Lung (tissue), 11 donors: ENCODE measurements at regions not wholly inside any gene's neighbourhood (a gene's known extent, or its start where the extent isn't known, plus 50 kb on each side); places are given as distances from the start of the nearest gene placed in this dataset.

Source experiments
- ATAC-seq: fragments of 200-7000 bp; cut with Tn5 transposase; one replicate; pipeline ENCODE4 v1.9.1; 2020; ENCODE audit warnings: moderate number of reproducible peaks; ENCODE audit not compliant: insufficient read depth, low FRiP score
- DNase-seq, 3 donors: peaks; one replicate each; pipeline ENCODE4 v3.0.0-alpha.2; 2013 to 2017
- H3K27ac ChIP-seq, 2 donors: one replicate each; pipeline ENCODE4 v1.5.1; 2013; ENCODE audit warnings: mild to moderate bottlenecking in 2 of 2, moderate library complexity in 2 of 2, control low read depth in 1 of 2, inconsistent platforms in 1 of 2, low read depth in 1 of 2, low read length in 1 of 2
- H3K27me3 ChIP-seq, 3 donors: one replicate each; pipeline ENCODE4 v1.5.1; 2013; ENCODE audit warnings: low read length in 2 of 3; ENCODE audit not compliant: control insufficient read depth in 3 of 3, insufficient read depth in 3 of 3
- H3K36me3 ChIP-seq, 4 donors: one replicate each; pipeline ENCODE4 v1.5.1; 2013; ENCODE audit warnings: low read length in 4 of 4, mild to moderate bottlenecking in 1 of 4, moderate library complexity in 1 of 4; ENCODE audit not compliant: control insufficient read depth in 4 of 4, insufficient read depth in 4 of 4
- H3K4me1 ChIP-seq, 5 donors: one replicate each; pipeline ENCODE4 v1.5.1; 2013; ENCODE audit warnings: low read length in 5 of 5, mild to moderate bottlenecking in 2 of 5, moderate library complexity in 1 of 5; ENCODE audit not compliant: control insufficient read depth in 5 of 5, insufficient read depth in 5 of 5
- H3K4me3 ChIP-seq: one replicate; pipeline ENCODE4 v1.5.1; 2013; ENCODE audit warnings: mild to moderate bottlenecking, control low read depth, moderate library complexity
- H3K9ac ChIP-seq, 2 donors: one replicate each; pipeline ENCODE4 v1.5.1; 2013; ENCODE audit warnings: low read length in 2 of 2, control low read depth in 1 of 2; ENCODE audit not compliant: insufficient read depth in 1 of 2
- H3K9me3 ChIP-seq, 4 donors: one replicate each; pipeline ENCODE4 v1.5.1; 2013; ENCODE audit warnings: low read length in 3 of 4, mild to moderate bottlenecking in 1 of 4, moderate library complexity in 1 of 4; ENCODE audit not compliant: control insufficient read depth in 4 of 4, insufficient read depth in 3 of 4
- WGBS, 2 donors: extraction: QIAGEN DNeasy Blood & Tissue Kit; methylation state at CpG; one replicate each; pipeline ENCODE4 v1.1.7; 2013; 5-methylcytosine and 5-hydroxymethylcytosine counted together
- TF ChIP-seq, protein P1 (sequence below): IDR thresholded peaks from 2 replicates; pipeline ENCODE4 v1.5.1; 2012; ENCODE audit warnings: mild to moderate bottlenecking; ENCODE audit errors: control extremely low read depth, extremely low read depth
- donor health status: control.
- donor health status: control.
- donor health status: Bipolar disorder and iron deficiency.
- donor health status: healthy.
- donor health status: DM: yes; HTN: yes; CAD: no.

DNA sequence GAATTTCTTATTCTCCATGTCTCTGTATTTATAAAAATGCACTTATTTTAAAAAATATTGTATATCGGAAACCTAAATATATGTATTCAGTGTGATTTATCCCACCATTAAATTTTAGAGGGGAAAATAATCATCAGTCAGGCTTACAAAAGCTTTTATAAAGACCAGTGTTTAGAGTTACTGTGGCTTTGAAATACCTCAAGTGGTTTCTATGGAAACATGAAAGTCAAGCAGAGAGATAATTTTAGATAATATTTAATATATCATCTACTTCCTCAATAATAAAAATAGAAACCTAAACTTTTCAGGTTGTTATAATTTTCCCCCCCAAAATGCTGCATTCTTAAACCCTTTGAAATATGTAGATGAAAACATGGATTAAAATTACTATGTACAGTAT is 332.9 kb upstream of the PITX2 start:
- 90 to 94% methylated on average over 1 of the region's 1 CpG for WGBS, 2 donors
- ATAC-seq (no peak), DNase-seq (no peak)
- H3K27ac ChIP-seq = no peak overlapping the region
- TF ChIP-seq, protein P1, sequence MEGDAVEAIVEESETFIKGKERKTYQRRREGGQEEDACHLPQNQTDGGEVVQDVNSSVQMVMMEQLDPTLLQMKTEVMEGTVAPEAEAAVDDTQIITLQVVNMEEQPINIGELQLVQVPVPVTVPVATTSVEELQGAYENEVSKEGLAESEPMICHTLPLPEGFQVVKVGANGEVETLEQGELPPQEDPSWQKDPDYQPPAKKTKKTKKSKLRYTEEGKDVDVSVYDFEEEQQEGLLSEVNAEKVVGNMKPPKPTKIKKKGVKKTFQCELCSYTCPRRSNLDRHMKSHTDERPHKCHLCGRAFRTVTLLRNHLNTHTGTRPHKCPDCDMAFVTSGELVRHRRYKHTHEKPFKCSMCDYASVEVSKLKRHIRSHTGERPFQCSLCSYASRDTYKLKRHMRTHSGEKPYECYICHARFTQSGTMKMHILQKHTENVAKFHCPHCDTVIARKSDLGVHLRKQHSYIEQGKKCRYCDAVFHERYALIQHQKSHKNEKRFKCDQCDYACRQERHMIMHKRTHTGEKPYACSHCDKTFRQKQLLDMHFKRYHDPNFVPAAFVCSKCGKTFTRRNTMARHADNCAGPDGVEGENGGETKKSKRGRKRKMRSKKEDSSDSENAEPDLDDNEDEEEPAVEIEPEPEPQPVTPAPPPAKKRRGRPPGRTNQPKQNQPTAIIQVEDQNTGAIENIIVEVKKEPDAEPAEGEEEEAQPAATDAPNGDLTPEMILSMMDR = no peak
- no peak overlapping the region for H3K9ac ChIP-seq
- H3K27me3 ChIP-seq = no peaks in the 10 kb centered on the region
- H3K9me3 ChIP-seq = no peaks in the 10 kb centered on the region
- H3K4me3 ChIP-seq = no peak overlapping the region
- H3K4me1 ChIP-seq = peaks cover 0 to 5% (median 0%) of the 10 kb centered on the region in 5 donors
- no peaks in the 10 kb centered on the region for H3K36me3 ChIP-seq

DNA sequence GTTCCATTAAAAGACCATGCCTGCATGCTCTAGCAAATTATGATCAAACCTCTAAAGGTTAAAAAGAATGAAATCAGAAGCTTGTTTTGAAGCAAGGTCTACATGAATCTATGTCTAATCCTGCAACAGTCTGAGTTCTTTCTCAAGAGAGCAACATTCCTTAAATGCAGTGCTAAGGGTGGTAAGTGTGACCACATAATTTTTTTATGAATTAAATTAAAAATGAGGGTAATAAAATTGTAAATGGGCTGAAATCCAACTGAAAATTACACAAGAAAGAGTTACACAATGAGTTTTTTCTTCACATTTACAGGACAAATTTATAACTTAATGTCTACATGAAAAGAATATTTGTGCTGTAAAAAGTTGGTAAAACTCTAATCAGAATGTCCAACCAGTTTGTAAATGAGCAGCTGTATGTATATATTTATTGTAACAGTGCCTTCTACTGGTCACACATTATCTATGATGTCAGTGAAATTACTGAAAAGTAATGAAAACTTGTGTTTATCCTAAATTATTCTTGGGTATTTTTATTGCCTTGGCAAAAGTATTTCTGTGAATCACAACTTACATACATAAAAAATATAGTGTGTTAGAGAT is 336.3 kb upstream of the PITX2 start:
- DNase-seq = peak in 2 of 3 donors; percentile 50 to 54
- Histone ChIP-seq H3K9me3 (no peaks in the 10 kb centered on the region), H3K9ac (no peak overlapping the region), H3K4me1 (peaks cover 0 to 7% (median 0%) of the 10 kb centered on the region in 5 donors), H3K4me3 (no peak overlapping the region), H3K27ac (no peak overlapping the region), H3K27me3 (peaks cover 0 to 25% (median 19%) of the 10 kb centered on the region in 3 donors), H3K36me3 (no peaks in the 10 kb centered on the region)
- no peak for ATAC-seq
- TF ChIP-seq, protein P1 = no peak

DNA sequence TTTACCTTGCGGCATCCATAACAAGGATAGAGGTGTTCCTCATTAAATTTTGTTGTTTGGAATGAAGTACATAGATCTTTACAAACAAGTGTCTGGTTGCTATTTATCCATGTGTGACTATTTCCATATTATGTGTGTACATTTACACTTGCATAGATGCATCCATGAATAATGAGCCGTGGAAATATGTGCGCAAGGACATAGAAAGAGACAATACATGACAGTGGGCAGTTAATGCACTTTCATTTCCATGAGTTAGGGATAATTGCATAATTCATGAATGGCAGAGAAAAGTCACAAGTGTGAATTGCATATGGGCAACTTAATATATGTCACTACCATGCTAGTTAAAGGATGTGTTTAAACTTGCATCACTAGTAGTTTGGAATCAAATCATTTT is 338.2 kb upstream of the PITX2 start:
- Histone ChIP-seq H3K4me1 (peaks cover 0 to 9% (median 0%) of the 10 kb centered on the region in 5 donors), H3K4me3 (no peak overlapping the region), H3K36me3 (no peaks in the 10 kb centered on the region), H3K27ac (no peak overlapping the region), H3K27me3 (peaks cover 0 to 25% (median 19%) of the 10 kb centered on the region in 3 donors), H3K9me3 (no peaks in the 10 kb centered on the region), H3K9ac (no peak overlapping the region)
- TF ChIP-seq, protein P1 = no peak
- ATAC-seq (no peak), DNase-seq (no peak)
- 75 to 82% methylated on average over 3 of the region's 3 CpGs for WGBS, 2 donors

DNA sequence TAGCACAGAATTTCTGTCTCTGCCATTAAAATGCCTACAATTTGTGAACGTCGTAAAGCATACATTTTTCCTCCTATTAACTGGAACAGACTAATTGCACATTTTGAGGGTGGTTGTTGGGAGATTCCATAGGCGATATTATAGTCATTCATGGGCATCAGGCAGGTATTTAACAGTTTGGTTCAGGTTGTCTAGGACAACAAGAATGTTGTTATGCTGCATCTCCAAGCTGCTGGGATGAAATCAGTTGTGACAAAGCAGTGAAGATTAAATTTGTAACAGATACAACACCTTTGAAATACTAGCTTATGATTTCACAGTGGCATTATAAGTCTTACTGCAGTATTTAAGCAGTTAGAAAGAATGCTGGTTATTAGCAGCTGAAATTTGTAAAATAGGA is 339.7 kb upstream of the PITX2 start:
- 86 to 95% methylated on average over 3 of the region's 3 CpGs for WGBS, 2 donors
- no peak overlapping the region for H3K9ac ChIP-seq
- H3K27me3 ChIP-seq = peaks cover 0 to 25% (median 19%) of the 10 kb centered on the region in 3 donors
- no peaks in the 10 kb centered on the region for H3K9me3 ChIP-seq
- no peak for DNase-seq
- TF ChIP-seq, protein P1 = no peak
- no peak for ATAC-seq
- no peak overlapping the region for H3K4me3 ChIP-seq
- H3K36me3 ChIP-seq = no peaks in the 10 kb centered on the region
- peaks cover 0 to 9% (median 0%) of the 10 kb centered on the region in 5 donors for H3K4me1 ChIP-seq
- H3K27ac ChIP-seq = no peak overlapping the region
